Gastrocnemius medialis (tissue), 4 donors: ENCODE measurements at regions not wholly inside any gene's neighbourhood (a gene's known extent, or its start where the extent isn't known, plus 50 kb on each side); places are given as distances from the start of the nearest gene placed in this dataset.

Experiments used
- ATAC-seq, 2 donors: fragments of 150-250 bp; one replicate each; pipeline ENCODE4 v1.9.1; 2016
- DNase-seq, 2 donors: peaks; one replicate each; pipeline ENCODE4 v3.0.0-alpha.2; 2019
- H3K27ac ChIP-seq, 4 donors: fragments of 200-600 bp; sonication (generic); 1 replicate in 1 of 4; 2 replicates in 3 of 4; pipeline ENCODE4 v1.5.1; 2016 to 2018; ENCODE audit warnings: mild to moderate bottlenecking in 2 of 4, moderate library complexity in 1 of 4
- H3K27me3 ChIP-seq, 3 donors: fragments of 200-600 bp; sonication (generic) in 2 of 3; 1 replicate in 1 of 3; 2 replicates in 2 of 3; pipeline versions ENCODE4 v1.5.1 to v1.6.0; 2016 to 2019; ENCODE audit warnings: mild to moderate bottlenecking in 1 of 3, moderate library complexity in 1 of 3
- H3K36me3 ChIP-seq, 2 donors: fragments of 200-600 bp; sonication (generic) in 1 of 2; one replicate each; pipeline ENCODE4 v1.5.1; 2017 to 2018
- H3K4me1 ChIP-seq, 2 donors: fragments of 200-600 bp; sonication (generic) in 1 of 2; one replicate each; pipeline ENCODE4 v1.5.1; 2016 to 2017; ENCODE audit warnings: mild to moderate bottlenecking in 2 of 2
- H3K4me3 ChIP-seq, 4 donors: fragments of 200-600 bp; sonication (generic) in 3 of 4; 1 replicate in 1 of 4; 2 replicates in 3 of 4; pipeline ENCODE4 v1.5.1; 2016 to 2019; ENCODE audit warnings: mild to moderate bottlenecking in 2 of 4
- H3K9me3 ChIP-seq, 3 donors: fragments of 200-600 bp; sonication (generic) in 2 of 3; 1 replicate in 1 of 3; 2 replicates in 2 of 3; pipeline ENCODE4 v1.5.1; 2016 to 2019
- CTCF ChIP-seq, 5 experiments: fragments of 450-650 bp in 3 of 5; fragments of 200-600 bp in 2 of 5; sonication (generic) in 2 of 5; IDR thresholded peaks in 4 of 5; conservative IDR thresholded peaks in 1 of 5; 1 replicate in 4 of 5; 2 replicates in 1 of 5; pipeline ENCODE4 v1.5.1; 2016 to 2019; ENCODE audit warnings: antibody characterized with exemption in 5 of 5, mild to moderate bottlenecking in 3 of 5, moderate library complexity in 3 of 5
- POLR2A ChIP-seq, 2 donors: fragments of 450-650 bp; IDR thresholded peaks; one replicate each; pipeline ENCODE4 v1.6.1; 2017; ENCODE audit warnings: antibody characterized with exemption in 2 of 2, mild to moderate bottlenecking in 2 of 2, moderate library complexity in 2 of 2
- in situ Hi-C, 4 donors: fragments of 200-750 bp; cut with MboI; loops; one replicate each; pipeline versions ENCODE4 v1.15.0 to v1.8.0; 2017; ENCODE audit warnings: low sequenced_read_pairs in 4 of 4
- intact Hi-C: fragments of 100-400 bp; cut with DNase I; formaldehyde crosslinking; loops from one replicate; pipeline ENCODE4 v1.15.1; 2023; ENCODE audit warnings: low total_unique reads

- DNase-seq (no peak), ATAC-seq (no peak)
- intact Hi-C loops (no loop called here), in situ Hi-C loops (no loop called here)
- TF ChIP-seq CTCF (IDR thresholded peaks at IDR 0.05 in 4 of 5, conservative IDR thresholded peaks at IDR 0.05 in 1 of 5) (no peak), POLR2A (IDR thresholded peaks at IDR 0.05) (no peak)
- H3K9me3 ChIP-seq, result no peaks in the 10 kb centered on the region
- peaks cover 0 to 57% (median 23%) of the 10 kb centered on the region in 3 donors for H3K27me3 ChIP-seq
- H3K27ac ChIP-seq, result no peak overlapping the region
- no peaks in the 10 kb centered on the region for H3K36me3 ChIP-seq
- no peak overlapping the region for H3K4me3 ChIP-seq
- no peaks in the 10 kb centered on the region for H3K4me1 ChIP-seq
Observed at GRCh38 chr16:86778978-86779377, 200.6 kb downstream of the FOXL1 start.

- in situ Hi-C loops, result no loop called here
Observed at GRCh38 chr16:86781046-86781445, 202.7 kb downstream of the FOXL1 start.

GRCh38 chr16:86783636-86784626 lies 205.6 kb downstream of the FOXL1 start:
- H3K4me3 ChIP-seq, result no peak overlapping the region
- intact Hi-C loops (no loop called here), in situ Hi-C loops (no loop called here)
- H3K4me1 ChIP-seq, result no peaks in the 10 kb centered on the region
- H3K27ac ChIP-seq, result no peak overlapping the region
- DNase-seq (no peak), ATAC-seq (no peak)
- no peaks in the 10 kb centered on the region for H3K9me3 ChIP-seq
- no peaks in the 10 kb centered on the region for H3K36me3 ChIP-seq
- no peak for TF ChIP-seq CTCF (IDR thresholded peaks at IDR 0.05 in 4 of 5, conservative IDR thresholded peaks at IDR 0.05 in 1 of 5)
- no peak for TF ChIP-seq POLR2A (IDR thresholded peaks at IDR 0.05)
- peaks cover 0 to 40% (median 13%) of the 10 kb centered on the region in 3 donors for H3K27me3 ChIP-seq

More at GRCh38 chr16:86781046-86781445, 202.7 kb downstream of the FOXL1 start:
- no peak for DNase-seq
- Histone ChIP-seq H3K4me3 (no peak overlapping the region), H3K27ac (no peak overlapping the region), H3K9me3 (no peaks in the 10 kb centered on the region), H3K27me3 (peaks cover 0 to 57% (median 12%) of the 10 kb centered on the region in 3 donors), H3K4me1 (no peaks in the 10 kb centered on the region), H3K36me3 (no peaks in the 10 kb centered on the region)
- intact Hi-C loops, result no loop called here
- no peak for TF ChIP-seq CTCF (IDR thresholded peaks at IDR 0.05 in 4 of 5, conservative IDR thresholded peaks at IDR 0.05 in 1 of 5)
- no peak for TF ChIP-seq POLR2A (IDR thresholded peaks at IDR 0.05)
- ATAC-seq, result no peak

GRCh38 chr16:86786338-86786737 lies 208.0 kb downstream of the FOXL1 start:
- Histone ChIP-seq H3K4me1 (no peaks in the 10 kb centered on the region), H3K36me3 (no peaks in the 10 kb centered on the region), H3K9me3 (no peaks in the 10 kb centered on the region), H3K27ac (no peak overlapping the region), H3K27me3 (peaks cover 0 to 30% (median 14%) of the 10 kb centered on the region in 3 donors), H3K4me3 (no peak overlapping the region)
- ATAC-seq, result no peak
- no peak for DNase-seq
- intact Hi-C loops, result no loop called here
- in situ Hi-C loops, result no loop called here
- TF ChIP-seq CTCF (IDR thresholded peaks at IDR 0.05 in 4 of 5, conservative IDR thresholded peaks at IDR 0.05 in 1 of 5) (no peak), POLR2A (IDR thresholded peaks at IDR 0.05) (no peak)
